GM18507 (cell line): ENCODE measurements at regions not wholly inside any gene's neighbourhood (a gene's known extent, or its start where the extent isn't known, plus 50 kb on each side); places are given as distances from the start of the nearest gene placed in this dataset.

ENCODE experiments used
- DNase-seq: peaks from one replicate; pipeline ENCODE4 v3.0.0; 2011; ENCODE audit warnings: low read depth; ENCODE audit not compliant: insufficient read length; ENCODE audit errors: extremely low spot score
- FAIRE-seq: peaks from 2 replicates; lab custom pipeline; 2011; peaks lifted over from hg19 to GRCh38; lab: Jason Lieb, UNC

DNA sequence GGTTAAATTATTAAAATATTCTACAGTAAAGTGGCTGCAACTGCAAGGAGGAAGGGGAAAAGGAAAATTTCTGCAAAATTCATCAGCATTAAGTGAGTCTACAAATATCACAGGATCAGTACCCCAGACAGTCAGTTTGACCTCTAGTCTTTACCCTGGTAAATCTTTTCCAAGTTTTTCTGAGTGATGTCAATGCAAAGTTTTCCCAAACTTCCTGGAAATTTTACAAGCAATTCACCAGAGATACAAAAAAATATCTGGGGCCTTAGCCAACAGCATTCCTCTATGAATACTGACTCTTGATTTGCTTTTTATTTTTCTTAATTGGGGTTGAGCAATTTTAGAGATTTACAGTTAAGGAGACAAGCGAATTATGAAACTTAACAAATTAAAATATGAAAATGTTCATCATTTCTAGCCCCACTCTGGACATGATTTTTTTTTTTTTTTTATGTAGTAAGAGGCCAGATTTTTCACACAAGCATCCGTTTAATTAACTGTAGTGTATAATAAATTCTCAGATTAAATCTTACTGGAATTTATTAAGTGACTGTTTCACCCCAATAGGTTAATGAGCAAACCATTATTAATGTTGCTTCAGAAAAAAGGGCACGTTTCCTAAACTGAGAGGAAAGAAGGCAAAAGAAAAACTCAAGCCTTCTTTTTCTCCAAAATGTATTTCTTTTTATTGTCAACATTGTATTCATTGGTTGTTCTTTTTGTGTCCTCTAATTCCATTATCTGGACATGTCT, 539.5 kb upstream of the FZD8 start:
- no peak for DNase-seq
- no peak for FAIRE-seq

DNA sequence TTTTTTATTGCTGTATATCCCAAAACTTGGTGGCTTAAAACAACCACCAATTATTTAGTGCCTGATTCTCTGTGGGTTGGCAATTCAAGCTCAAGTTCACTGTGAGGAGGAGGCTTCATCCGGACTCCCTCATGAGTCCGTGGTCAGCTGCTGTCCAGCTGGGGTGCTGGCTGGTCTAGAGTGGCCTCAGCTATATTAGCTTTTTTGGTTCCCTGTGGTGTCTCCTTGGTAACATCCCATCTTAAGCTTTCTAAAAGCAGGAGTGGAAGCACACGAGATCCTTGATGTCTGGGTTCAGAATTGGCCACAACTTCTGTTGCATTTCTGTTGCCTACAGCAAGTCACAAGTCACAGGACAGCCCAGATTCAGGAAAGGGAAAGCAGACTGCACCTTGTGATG, 536.5 kb upstream of the FZD8 start:
- FAIRE-seq = no peak
- no peak for DNase-seq

- FAIRE-seq (no peak), DNase-seq (no peak)
These were observed 535.0 kb upstream of the FZD8 start for GRCh38 chr10:36177071-36177470.

DNA sequence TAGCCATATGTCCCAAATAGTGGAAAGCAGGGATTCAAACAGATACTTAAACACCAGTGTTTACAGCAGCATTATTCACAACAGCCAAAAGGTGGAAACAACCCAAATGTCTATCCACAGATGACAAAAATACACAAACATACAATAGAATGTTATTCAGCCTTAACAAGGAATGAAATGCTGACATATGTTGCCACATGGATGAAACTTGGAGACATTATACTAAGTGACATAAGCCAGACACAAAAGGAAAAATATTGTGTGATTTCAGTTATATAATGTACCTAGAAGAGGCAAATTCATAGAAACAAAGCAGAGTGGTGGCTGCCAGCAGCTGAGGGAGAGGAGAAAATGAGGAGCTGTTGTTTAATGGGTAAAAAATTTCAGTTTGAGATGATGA, 533.9 kb upstream of the FZD8 start:
- FAIRE-seq (no peak), DNase-seq (no peak)

DNA sequence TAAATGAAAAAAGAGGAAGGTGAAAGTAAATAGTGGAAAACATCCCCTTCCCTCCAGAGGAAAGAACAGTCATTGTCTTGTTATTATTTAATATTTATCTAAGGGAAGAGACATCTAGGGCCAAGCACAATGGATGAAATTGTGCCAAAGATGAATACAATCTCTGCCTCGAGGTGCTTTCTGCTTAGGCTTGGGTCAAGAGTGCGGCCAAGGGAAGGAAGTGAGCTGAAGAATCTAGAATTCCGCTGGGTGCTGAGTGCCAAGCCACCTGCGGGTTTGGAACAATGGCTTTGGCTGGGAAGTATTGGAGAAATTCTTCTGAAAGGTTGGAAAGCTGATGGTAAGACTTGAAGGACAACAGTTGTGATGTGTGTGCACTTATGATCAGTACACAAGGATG, 531.3 kb upstream of the FZD8 start:
- no peak for FAIRE-seq
- DNase-seq = no peak

DNA sequence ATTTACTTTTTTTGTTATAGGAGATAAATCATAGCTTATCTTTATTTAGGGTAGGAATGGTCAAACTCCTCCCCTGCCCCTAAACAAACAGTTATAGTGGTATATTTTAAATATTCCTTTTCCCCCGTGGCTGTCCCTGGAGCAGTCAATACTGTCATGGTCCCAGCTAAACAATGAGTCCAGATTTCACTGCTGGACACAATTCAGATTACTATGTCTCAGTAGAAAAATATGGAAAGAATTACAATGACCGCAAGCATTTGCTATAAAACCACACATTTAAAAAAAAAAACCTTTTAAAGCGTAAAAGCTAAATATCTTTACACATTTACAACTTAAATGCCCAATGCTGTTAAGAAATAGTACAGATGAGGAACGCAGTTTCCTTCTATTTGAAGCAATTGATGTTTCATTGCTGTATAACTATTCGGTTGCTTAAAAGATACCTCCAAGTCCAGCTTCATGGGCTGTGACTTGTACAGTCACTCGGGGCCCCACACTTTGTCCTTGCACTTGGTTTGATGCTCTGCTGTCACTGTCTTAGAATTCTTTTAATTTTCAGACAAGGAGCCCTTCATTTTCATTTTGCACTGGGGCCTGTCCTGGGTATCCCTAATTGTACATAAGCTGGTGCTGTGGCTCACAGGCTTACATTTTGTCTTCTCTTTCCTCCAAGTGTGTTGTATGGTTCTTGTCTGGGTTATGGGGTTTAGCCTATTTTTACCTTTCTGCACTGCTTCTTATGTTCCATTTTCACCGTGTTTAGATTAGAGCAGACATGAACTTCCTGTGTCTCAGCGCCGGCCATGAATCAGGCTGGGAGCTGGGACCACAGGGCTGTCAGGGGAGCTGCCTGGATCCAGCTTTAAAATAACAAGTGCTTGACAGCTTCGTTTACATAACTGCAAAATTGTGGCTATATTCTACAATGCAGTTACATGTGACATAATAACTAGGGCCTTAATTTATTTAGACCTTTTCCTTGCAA, 530.2 kb upstream of the FZD8 start:
- DNase-seq (no peak), FAIRE-seq (no peak)

DNA sequence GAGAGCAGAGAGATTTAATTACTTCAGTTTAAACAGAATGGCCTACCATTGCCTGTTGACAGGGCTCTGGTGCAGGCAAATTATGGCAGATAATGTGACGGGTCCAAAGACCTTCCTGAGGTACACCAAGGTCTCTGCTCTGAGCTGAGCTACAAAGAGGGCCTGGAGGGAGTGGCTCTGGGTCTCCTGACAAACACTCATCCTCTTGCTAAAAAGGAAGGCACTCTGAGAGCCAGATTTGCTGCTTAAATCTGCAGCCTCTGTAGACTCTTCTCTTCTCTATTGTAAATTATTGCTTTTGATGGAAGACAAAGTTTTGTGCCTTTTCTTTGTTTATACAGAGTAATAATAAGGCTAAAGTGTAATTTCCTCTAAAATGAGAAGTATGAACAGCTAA, 529.5 kb upstream of the FZD8 start:
- DNase-seq (no peak), FAIRE-seq (no peak)

- FAIRE-seq = no peak
These were observed 528.9 kb upstream of the FZD8 start for GRCh38 chr10:36170943-36171501.

GRCh38 chr10:36170142-36170719, 528.1 kb upstream of the FZD8 start:
- no peak for DNase-seq
- no peak for FAIRE-seq

More at GRCh38 chr10:36170943-36171501, 528.9 kb upstream of the FZD8 start:
- no peak for DNase-seq

DNA sequence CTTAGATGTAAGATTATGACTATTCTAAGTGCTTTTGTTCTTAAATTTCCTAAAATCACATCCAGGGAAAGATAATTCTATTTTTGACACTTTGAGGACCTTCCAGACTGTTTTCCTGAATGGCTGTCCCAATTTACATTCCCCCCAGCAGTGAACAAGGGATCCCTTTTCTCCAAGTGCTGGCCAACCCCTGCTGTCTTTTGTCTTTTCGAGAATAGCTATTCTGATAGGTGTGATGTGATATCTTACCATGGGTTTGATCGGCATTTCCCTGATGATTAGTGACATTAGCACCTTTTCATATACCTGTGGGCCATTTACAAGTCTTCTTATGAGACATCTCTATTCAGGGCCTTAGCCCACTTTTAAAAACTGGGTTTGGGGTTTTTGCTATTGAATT, 526.7 kb upstream of the FZD8 start:
- no peak for DNase-seq
- FAIRE-seq = no peak

- DNase-seq = no peak
- FAIRE-seq = no peak
These were observed 522.7 kb upstream of the FZD8 start for GRCh38 chr10:36164556-36165504.

GRCh38 chr10:36163827-36164226, 521.7 kb upstream of the FZD8 start:
- FAIRE-seq (no peak), DNase-seq (no peak)

DNA sequence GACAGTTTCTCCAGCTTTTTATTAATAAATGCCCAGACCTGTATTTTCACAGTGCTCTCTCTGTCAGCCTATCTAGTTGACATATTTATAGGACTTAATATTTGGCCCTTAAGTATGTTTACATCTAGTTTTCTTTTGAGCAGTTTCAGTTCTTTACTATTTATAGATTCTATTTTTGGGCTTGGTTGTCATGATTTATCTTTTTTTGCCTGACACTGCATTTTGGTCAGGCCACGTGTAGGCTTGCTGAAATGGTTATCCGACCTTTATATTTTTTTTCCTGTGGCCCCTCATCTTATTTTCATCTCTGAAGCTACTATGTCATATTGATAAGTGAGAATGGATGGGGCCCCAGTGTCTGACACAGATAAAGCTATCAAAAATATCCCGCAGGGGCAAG, 515.4 kb upstream of the FZD8 start:
- FAIRE-seq = no peak
- no peak for DNase-seq

- FAIRE-seq = no peak
These were observed 506.1 kb upstream of the FZD8 start for GRCh38 chr10:36148207-36148606.

GRCh38 chr10:36147529-36147928, 505.4 kb upstream of the FZD8 start:
- FAIRE-seq (no peak), DNase-seq (no peak)

More at GRCh38 chr10:36148207-36148606, 506.1 kb upstream of the FZD8 start:
- DNase-seq = no peak

DNA sequence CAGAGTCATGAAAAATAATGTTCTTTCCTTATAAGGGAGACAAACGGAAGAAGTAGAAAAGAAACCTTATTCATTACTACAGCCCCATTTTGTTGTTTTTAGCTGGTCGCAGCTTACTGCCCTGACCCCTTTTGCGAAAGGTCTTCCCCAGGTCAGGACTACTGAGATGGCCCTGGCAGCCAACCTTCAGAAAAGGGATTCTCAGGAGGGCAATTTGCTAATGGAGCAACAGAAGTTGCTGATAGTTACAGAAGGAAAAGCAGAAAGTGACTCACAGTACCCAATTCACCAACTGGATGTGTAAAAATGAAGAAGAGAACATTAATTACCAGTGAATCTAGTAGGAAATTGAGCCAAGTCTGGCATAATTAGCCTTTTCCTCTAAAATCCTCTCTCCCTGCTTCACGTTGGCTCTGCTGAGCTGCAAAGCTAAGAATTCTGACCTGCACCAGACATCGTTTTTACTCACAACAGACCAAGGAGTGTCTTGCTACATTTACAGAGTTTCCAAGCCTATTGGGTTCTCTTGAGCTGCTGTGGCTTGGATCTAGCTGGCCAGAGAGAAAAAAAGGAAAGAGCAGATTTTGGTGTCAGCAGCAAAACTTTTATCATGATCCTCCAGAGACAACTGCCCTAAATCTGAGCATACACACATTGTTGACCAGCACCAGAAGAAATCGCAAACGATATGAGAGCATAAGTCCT, 499.9 kb upstream of the FZD8 start:
- DNase-seq = no peak
- no peak for FAIRE-seq

- DNase-seq = no peak
- no peak for FAIRE-seq
These were observed 487.0 kb upstream of the FZD8 start for GRCh38 chr10:36129051-36129450.

DNA sequence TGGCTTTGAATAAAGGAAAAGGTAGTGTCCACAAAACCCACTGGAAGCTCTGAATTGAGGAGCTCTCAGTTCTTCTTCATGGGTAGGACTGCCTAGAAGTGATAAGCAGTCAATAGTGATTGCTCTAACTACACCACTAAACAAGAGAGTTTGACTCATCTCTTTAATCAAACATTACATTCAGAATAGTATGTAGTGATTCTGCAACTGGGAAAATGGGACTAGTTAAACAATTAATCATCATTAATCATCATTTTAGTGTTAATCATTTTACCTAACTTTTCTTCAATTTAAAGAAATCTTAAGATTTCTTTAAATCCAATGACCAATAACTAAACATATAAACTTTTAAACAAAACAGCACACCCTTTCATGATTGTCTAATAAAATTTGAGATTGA, 484.0 kb upstream of the FZD8 start:
- DNase-seq = no peak
- FAIRE-seq = no peak
